Urothelium cell line (cell line): ENCODE measurements at regions not wholly inside any gene's neighbourhood (a gene's known extent, or its start where the extent isn't known, plus 50 kb on each side); places are given as distances from the start of the nearest gene placed in this dataset.
"Not testable (repeated sequence)": the region's sequence is repeated elsewhere in the genome, so short reads cannot be mapped to it uniquely, and the experiment has no call there.

Source experiments
- DNase-seq: peaks from one replicate; pipeline ENCODE4 v3.0.0; 2011; ENCODE audit warnings: low spot score, mixed read lengths
- FAIRE-seq: peaks from 2 replicates; lab custom pipeline; 2011; peaks lifted over from hg19 to GRCh38; lab: Jason Lieb, UNC

GRCh38 chr2:189306525-189306924 lies 127.0 kb upstream of the COL5A2 start:
- no peak for FAIRE-seq
- DNase-seq, result no peak

- DNase-seq (no peak), FAIRE-seq (no peak)
Observed at GRCh38 chr2:189308056-189308790, 128.7 kb upstream of the COL5A2 start.

GRCh38 chr2:189309331-189309730 lies 129.8 kb upstream of the COL5A2 start:
- DNase-seq (no peak), FAIRE-seq (no peak)

DNA sequence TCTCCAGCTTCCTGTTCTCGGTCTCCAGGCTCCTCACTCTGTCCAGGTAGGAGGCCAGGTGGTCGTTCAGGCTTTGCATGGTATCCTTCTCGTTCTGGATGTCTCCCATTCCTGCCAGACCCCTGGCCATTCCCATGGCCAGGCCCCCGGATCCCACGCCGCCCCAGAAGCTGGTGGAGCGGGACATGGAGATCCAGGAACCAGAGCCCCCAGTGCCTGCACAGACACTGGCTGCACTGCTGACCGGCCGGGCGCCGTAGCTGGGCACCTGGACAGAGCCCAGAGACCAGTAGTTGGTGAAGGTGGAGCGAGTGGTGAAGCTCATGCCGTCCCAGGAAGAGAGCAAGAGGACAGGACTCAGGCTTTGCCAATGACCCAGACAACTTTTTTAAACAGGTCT lies 129.1 kb upstream of the WDR75 start:
- no peak for FAIRE-seq
- DNase-seq, result no peak

GRCh38 chr2:189312643-189313042 lies 128.6 kb upstream of the WDR75 start:
- no peak for FAIRE-seq
- DNase-seq, result no peak

DNA sequence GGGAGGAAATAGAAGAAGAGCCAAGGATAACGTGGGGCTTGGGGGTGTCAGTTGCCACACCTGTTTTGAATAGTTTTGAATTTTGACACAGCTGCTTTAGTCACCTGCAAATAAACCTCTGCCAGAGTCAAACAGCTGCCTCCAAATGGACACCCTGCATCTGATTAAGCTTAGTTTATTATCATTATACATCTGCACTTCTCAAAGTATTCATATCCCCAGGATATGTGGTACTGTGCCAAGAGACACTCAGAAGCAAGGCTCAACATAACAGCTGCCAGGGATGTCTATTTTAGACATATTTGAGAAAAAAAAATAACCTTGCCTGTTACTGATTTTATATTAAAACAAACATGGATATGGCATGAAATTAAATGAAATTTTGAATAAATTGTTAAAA lies 122.5 kb upstream of the WDR75 start:
- FAIRE-seq (no peak), DNase-seq (no peak)

GRCh38 chr2:189319424-189319823 lies 121.8 kb upstream of the WDR75 start:
- not testable (repeated sequence) for DNase-seq, FAIRE-seq

GRCh38 chr2:189327879-189328847 lies 113.1 kb upstream of the WDR75 start:
- FAIRE-seq, result no peak
- no peak for DNase-seq

GRCh38 chr2:189328848-189329245 lies 112.4 kb upstream of the WDR75 start:
- FAIRE-seq (no peak), DNase-seq (no peak)

DNA sequence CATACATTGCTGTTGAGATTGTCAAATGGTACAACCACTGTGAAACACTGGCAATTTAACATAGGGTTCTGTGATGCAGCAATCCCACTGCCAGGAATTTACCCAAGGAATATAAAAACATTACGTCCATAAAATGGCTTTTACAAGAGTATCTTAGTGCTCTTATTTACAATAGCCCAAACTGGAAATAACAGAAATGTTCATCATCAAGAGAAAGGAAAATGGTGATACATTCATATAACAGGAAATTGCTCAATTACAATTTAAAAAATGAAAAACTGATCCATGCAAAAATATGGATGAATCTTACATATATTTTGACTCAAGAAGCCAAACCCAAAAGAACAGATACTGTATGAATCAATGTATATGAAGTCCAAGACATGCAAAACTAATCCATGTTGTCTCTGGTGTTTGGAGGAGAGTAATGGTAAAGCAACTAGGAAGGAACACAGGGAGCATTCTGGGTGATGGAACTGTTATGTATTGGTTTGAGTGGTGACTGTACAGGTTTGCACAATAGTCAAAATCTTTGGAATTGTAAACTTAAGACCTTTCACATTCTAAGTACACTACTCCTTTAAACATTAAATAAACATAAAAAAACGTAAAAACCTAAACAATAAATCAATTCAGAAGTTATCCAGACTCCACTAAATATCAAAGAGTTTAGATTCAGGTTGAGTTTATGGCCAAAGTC lies 104.8 kb upstream of the WDR75 start:
- FAIRE-seq (no peak), DNase-seq (no peak)

DNA sequence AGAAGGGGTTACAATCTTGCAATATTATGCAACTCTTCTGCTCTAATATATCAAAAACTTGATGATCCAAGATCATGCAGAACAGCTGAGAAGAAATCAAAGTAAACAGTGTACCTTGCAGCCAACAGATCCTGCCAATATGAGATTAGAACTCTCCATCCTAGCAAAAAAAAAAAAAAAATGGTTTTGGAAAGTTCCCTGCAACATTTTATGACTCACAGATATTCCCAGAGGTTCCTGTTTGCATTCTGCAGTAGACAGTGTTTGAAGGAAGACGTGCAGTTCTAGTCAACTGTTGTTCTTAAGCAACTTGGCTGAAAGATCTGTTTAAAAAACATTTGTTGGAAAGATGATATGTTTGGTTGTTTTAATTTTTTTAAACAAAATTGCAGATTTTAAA lies 103.6 kb upstream of the WDR75 start:
- no peak for DNase-seq
- FAIRE-seq, result no peak

DNA sequence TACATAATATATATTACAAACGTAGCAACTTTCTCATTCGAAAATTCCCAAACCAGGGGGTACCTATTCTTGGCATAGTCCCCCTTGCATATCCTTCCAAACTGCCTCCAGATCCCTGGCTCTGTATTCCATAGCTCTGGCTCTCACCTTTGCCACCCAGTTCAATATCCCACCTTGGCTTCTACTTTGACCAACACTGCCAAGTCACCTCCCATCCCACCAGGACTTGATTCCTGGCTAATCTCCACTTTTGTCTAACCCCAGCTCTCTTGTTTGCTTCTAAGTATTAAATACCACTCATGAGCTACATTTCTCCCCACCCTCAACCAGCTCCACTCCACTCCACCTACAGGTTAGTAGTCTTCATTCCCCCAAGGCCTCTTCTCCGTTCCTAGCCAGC lies 103.2 kb upstream of the WDR75 start:
- DNase-seq (no peak), FAIRE-seq (no peak)

GRCh38 chr2:189341077-189341476 lies 100.2 kb upstream of the WDR75 start:
- DNase-seq (no peak), FAIRE-seq (no peak)

DNA sequence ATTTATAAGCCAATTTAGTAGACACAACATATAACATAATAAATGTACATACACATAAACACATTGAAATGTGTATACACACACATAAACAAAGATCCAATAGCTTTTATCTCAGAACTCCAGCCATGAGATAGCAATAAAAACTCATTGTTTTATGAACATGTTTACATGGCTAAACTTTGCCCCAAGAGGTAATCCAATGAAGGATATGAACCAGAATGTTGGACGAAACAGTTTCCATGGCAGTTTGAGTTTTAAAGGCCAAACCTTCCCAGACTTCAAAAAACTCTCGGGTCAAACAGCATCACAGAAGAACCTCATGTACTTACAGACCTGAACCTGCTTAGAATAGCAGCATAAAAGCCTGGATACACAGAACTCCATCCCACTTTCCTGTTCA lies 97.2 kb upstream of the WDR75 start:
- FAIRE-seq, result no peak
- DNase-seq, result no peak

DNA sequence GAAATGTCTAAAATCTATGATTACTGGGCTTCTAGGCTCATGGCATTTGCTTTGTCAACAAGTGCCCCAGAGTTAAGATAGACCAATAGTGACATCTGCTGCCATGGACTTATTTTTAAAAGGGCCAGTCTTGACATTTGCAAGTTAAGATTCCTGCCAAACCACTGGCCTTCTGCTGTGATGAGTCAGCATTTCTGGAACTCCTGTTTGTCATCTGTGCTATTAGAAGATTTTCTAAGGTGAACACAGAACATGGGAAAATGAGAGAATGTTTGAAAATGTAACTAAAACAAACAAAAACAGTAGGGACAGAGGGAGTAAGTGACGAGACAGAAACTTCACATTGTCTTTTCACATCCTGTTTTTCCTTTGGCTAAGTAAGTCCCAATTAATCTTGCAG lies 93.7 kb upstream of the WDR75 start:
- DNase-seq, result peak; percentile 78
- FAIRE-seq, result no peak

GRCh38 chr2:189348369-189348768 lies 92.9 kb upstream of the WDR75 start:
- FAIRE-seq, result no peak
- DNase-seq, result no peak

- no peak for DNase-seq
- FAIRE-seq, result no peak
Observed at GRCh38 chr2:189350540-189351209, 90.6 kb upstream of the WDR75 start.

DNA sequence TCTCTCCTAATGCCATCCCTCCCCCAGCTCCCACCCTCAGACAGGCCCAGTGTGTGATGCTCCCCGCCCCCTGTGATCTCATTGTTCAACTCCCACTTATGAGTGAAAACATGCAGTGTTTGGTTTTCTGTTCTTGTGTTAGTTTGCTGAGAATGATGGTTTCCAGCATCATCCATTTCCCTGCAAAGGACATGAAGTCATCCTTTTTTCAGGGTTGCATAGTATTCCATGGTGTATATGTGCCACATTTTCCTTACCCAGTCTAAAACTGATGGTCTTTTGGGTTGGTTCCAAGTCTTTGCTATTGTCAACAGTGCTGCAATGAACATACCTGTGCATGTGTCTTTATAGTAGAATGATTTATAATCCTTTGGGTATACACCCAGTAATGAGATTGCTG lies 89.3 kb upstream of the WDR75 start:
- not testable (repeated sequence) for DNase-seq, FAIRE-seq

- FAIRE-seq, DNase-seq: not testable (repeated sequence)
Observed at GRCh38 chr2:189357375-189357774, 83.9 kb upstream of the WDR75 start.

DNA sequence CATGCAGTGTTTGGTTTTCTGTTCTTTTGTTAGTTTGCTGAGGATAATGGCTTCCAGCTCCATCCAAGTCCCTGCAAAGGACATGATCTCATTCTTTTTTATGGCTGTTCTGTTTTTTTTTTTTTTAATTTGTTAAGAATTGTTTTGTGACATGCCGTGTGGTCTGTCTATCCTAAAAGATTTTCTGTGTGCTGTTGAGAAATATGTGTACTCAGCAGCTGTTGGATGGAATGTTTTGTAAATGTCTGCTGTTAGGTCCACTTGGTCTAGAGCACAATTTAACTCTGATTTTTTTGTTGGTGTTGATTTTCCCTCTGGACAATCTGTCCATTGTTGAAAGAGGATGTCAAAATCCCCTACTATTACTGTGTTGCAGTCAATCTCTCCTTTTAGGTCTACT lies 80.4 kb upstream of the WDR75 start:
- FAIRE-seq, result no peak

DNA sequence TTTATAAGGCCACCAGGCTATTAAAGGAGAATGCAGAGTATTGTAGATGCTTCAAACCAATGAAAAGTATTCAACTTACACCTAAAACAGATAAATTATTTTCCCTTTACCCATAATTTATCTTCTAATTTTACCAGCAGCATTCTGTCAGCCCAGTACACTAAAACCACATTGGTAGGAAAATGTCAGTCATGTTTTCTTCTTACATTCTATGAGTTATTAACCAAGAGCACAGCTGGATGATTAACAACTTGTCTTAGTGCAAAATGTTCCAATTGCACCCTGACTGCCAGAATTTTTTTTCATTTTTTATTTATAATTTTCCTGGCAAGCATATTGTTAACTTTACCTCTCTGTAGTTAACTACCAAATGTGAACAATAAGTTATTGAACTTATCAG lies 79.0 kb upstream of the WDR75 start:
- DNase-seq (no peak), FAIRE-seq (no peak)

More for the DNA sequence above, 80.4 kb upstream of the WDR75 start:
- no peak for DNase-seq
